KG1 (cell line): ENCODE measurements at regions not wholly inside any gene's neighbourhood (a gene's known extent, or its start where the extent isn't known, plus 50 kb on each side); places are given as distances from the start of the nearest gene placed in this dataset.

ENCODE experiments used
- DNase-seq: peaks from one replicate; lab custom pipeline; 2025; lab: John Stamatoyannopoulos, UW

DNA sequence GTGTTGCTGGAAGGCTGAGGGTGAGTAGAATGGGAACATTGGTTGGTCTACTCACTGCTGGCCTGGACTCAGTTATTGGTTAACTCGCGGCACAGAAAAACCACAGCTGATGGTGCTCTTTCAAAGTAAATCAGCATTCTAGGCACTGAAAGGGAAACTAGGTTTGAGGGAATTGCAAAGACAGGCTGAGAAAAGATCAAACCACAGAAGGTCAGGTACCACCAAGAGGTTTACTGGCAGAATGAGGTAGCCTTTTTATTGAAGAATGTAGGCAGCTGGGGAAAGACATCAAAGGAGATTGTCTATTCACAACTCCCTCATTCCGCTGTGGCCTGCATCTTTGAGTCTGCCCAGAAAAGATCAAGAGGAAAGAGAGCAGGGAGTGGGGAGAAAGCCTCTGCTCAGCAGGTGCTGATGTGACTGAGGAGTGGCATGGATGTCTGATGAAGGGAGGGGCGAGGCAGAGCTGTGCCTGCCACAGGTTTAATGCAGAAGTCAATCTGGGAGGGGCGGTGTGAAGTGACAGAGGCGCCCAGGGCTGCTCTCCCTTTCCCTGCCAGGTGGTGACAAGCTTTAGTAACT lies 255.5 kb downstream of the MAN2A1 start:
- no peak for DNase-seq

DNA sequence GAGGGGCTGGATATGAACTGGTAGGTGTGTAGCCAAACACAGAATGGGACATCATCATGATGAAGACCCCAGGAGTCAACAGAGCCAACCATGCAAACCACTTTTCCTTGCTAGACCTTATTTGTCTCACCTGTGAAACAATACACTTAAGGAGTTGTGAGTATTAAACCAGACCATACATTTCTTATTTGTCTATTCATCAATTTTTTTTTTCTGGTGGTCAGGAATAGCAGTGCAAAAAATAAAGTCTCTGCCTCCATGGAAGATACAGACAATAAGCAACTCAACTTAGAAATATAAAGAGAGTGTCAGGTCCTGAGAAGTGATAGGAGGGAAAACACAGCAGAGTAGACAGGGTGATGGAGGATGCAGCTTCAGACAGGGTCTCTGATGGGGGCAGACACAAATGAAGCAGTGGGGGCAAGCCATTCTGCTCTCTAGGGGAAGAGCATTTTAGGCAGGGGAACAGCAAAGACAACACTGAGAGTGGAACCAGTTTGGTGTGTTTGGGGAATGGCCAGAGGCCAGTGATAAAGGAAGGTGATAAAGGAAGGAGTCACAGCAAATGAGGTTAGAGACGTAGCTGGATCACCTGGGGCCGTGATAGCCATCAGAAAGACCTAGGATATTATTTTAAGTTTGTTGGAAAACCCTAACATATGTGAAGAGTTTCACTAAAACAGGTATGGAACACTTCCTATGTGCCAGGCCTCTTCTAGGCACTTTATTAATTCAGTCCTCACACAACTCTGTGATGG lies 256.2 kb downstream of the MAN2A1 start:
- DNase-seq: no peak

DNA sequence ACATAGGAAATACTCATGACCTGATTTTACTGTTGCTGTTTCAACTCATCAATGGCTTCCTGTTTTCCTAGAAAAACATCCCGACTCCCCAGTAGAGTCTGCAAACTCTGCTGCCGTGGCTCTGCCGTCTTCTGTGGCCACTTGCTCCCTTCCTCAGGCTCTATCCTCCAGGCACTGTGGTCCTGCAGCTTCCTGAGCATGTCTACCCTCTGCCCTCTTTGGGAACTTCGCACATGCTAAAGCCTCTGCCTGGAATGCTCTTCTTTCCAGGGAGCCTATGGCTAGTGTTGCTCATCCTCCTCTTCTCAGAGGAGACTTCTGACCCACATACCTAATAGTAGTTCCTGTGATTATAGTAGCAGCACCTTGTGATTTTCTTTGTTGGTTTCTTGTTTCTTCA lies 256.9 kb downstream of the MAN2A1 start:
- DNase-seq: no peak

DNA sequence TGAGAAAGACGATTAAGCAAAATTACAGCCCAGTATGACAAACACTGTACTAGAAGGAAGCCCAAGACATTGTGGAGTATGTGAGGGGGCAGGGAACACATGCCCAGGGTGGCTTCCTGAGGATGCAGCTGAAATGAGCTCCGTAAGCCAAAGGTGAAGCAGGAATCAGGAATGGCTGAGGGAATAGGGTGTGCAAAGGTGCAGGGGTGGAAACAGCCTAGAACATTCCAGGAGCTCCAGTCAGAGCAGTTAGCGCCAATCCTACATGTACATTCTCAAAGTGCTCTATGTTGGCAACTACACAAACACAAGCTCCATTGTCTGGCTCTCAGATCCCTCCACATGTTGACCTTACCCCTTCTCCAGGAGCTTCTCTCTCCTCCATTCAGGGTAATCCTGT lies 257.9 kb downstream of the MAN2A1 start:
- DNase-seq: no peak

GRCh38 chr5:109950634-109951033 lies 260.9 kb downstream of the MAN2A1 start:
- DNase-seq: no peak

DNA sequence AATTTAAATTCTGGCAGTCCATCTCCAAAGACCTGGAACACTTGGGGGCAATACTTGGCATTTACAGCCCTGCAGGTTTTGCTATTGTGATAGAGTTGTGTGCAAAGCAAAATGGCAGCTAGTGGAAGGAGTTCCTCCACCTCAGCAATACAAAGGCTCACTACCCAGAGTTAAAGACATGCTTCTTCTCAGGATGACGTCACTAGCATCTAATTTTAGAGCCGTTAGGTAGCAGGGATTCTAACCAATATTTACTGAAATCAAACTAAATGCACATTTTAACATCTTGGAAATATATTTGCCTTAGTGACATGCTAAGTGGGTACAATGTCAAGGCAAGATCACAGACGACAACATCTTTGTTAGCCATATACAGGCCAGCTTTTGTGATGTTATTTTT lies 261.6 kb downstream of the MAN2A1 start:
- DNase-seq: no peak

DNA sequence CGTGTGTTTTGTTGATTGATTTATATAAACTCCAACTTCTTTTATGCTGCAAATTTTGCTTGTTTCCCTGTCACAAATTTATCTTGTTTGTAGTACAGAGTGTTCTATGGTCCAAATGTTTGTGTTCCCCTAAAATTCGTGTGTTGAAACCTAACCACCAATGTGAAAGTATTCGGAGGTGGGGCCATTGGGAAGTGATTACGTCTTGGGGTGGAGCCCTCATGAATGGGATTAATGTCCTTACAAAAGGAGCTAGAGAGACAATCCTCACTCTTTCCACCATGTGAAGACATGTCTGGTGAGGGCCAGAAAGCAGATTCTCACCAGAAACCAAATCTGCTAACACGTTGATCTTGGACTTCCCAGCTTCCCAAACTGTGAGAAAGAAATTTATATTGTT lies 262.0 kb downstream of the MAN2A1 start:
- DNase-seq: no peak

- no peak for DNase-seq
Observed at GRCh38 chr5:109953761-109954160, 264.0 kb downstream of the MAN2A1 start.

- no peak for DNase-seq
Observed at GRCh38 chr5:109956884-109957283, 267.2 kb downstream of the MAN2A1 start.

DNA sequence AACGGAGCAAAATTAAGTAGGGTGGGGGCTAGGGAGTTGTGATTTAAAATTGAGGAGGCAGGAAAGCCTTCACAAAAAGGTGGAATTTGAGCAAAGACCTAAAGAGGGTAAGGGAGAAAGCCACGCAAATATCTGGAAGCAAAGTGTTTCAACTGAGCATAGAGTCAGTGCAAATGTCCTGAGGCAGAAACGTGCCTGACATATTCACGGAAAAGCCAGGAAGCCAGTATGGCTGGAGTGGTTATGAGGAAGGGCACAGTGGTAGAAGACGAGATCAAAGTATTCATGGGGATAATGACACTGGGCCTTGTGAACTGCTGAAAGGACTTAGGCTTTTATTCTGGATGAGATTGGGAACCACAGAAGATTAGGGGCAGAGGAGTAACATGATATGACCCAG lies 268.4 kb downstream of the MAN2A1 start:
- DNase-seq: no peak

GRCh38 chr5:109959652-109960051 lies 269.9 kb downstream of the MAN2A1 start:
- DNase-seq: no peak

- DNase-seq: no peak
Observed at GRCh38 chr5:109961751-109962150, 272.0 kb downstream of the MAN2A1 start.

DNA sequence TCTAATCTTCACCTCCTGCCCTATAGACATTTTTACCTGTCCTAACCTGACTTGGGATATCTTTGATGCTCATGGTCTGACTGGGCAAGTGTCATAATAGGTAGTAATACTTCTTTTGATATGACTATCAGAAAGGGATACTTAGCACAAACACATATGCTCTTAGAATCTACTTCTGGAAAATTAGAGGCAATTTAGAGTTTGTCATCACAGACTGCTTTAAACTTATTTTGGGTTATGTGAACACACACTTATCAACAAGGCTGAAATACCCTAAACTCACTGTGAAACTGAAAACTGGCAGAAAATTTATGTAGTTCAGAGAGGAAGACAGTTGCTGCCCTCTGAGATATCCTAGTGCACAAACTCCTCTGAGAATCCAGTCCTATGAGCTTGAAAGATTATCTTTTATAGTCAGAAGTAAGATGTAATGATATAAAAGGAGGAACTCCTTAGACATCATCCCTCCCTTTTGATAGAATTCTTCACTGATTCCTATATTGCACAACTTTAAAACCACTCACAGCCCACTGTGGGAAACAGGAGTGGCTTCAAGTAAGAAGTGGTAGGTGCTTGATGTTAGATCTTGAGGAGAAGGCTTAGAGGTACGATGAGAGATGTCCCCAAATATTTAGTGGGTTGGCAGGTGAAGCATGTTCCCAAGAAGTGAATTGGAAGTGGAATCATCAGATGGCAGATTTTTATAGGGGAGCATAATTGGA lies 273.3 kb downstream of the MAN2A1 start:
- no peak for DNase-seq

GRCh38 chr5:109964136-109964535 lies 274.4 kb downstream of the MAN2A1 start:
- DNase-seq: no peak

DNA sequence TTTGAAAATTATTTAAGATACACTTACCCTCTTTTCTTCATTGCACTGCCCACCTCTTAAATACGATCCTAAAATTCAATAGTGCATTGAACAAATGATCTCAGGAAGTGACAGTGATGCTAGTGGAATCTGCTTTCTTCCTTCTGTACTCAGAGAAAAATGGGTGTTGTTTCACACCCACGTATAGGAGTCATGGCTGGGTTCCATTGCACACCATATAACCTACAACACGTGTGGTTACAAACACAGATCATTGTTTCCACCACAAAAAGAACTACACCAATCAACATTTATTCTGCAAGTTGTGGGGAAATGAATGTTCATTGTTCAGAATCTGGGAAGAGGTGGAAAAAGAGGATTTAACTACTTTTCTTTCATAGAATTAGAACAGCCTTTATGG lies 275.9 kb downstream of the MAN2A1 start:
- no peak for DNase-seq

DNA sequence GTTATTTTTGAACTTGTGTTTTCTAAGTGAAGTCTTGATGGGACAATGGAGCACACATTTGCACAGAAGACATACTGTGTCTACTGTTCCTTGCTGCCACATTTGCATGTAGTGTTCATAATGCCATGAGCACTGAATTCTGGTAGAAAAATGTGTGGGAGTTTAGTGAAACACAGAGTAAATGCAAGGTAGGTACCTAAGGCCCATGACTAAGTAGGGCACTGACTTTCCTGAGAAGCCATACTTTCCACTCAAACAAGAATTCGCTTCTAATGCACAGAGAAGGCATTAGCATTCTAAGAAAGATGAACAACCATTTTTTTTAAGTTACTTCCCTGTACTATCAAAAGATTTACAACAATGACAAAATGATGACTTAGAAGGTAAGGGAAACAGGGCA lies 282.2 kb downstream of the MAN2A1 start:
- no peak for DNase-seq

DNA sequence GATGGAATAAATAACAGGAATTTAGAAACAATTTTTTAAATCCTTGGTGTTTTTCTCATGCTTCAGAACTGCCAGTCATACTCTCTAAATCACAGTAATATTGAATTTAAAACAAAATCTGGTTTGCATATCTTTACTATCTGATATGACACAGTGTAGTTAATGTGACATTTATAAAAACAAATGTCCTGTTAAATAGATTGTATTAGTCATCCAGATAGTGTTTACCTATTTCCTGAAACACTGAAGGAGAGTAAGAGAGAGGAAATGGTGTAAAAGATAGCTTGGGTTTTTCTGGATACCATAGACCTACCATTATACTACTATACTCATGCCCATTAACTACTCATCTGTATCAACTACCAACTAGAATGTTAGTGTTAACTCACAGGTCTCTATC lies 292.3 kb downstream of the MAN2A1 start:
- no peak for DNase-seq

GRCh38 chr5:109982966-109983534 lies 293.3 kb downstream of the MAN2A1 start:
- no peak for DNase-seq

DNA sequence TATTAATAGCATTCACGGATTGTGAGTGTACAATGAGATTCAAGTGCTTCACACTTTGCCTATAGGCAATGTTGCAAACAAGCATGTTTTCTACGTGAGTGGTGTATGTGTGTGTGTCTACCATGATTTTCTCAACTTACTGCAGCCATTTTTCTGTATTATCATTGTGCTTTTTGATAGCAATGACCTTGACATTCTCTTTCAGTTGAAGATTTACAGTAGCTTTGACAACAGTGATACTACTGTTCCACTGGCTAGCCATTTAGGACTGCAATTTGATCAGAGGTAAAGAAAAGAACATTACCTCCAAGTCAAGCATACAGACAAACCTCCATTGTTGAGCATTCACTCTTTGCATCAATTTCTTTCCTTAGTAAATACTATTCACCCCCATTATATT lies 297.0 kb downstream of the MAN2A1 start:
- no peak for DNase-seq

- no peak for DNase-seq
Observed at GRCh38 chr5:109987355-109987754, 297.6 kb downstream of the MAN2A1 start.

DNA sequence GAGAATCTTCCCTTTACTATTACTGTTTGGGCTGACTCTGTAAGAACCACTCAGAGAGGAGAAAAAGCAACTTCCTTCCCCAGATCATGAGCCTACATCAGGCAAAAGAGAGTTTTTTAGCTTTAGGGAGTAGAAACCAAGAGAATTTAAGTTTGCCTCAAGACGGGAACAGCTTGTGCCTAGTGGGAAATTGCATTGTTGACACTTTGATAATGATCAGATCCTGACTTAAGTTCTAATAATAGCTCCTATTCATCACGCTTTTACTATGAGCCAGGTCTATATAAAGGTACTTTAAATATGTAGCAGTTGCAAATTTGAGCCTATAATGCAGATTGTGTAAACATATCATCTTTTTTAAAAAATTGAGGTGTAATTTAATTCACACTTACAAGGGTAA lies 298.2 kb downstream of the MAN2A1 start:
- DNase-seq: no peak

DNA sequence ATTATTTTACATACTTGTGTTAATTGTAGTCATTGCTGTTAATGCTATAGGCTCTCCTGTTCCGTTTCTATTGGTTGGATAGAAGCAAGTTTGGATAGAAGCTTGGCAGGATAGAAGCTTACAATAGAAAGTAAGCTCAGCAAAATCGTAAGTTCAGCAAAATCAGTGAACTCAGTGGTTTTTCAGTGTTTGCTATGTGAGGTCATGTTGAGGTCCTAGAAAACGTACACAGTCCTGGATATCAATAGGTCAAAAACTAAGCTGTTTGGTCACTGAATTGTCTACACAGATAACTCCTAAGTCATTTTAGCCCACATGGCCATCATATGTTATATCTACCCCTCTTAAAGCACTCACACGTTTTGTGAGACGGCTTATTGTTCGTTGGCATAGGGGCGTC lies 299.4 kb downstream of the MAN2A1 start:
- DNase-seq: no peak
